ENCODE measurements at regions not wholly inside any gene's neighbourhood (a gene's known extent, or its start where the extent isn't known, plus 50 kb on each side); places are given as distances from the start of the nearest gene placed in this dataset.

GRCh38 chr20:3349786-3350185, 57.7 kb downstream of the DNAAF9 start (continued):
- TF ChIP-seq CEBPZ (IDR thresholded peaks at IDR 0.05; ENCODE audit: low read depth, low read length) (no peak), JUNB (IDR thresholded peaks at IDR 0.05) (no peak), DPF2 (IDR thresholded peaks at IDR 0.05) (no peak), MTA2 (IDR thresholded peaks at IDR 0.05; ENCODE audit: low read depth) (no peak)

- H3K27ac ChIP-seq (ENCODE audit: control insufficient read depth, insufficient read depth), result no peak overlapping the region
- in situ Hi-C loops (cut with MboI), result no loop called here
- H2AFZ ChIP-seq (ENCODE audit: control insufficient read depth, low read depth, low read length), result no peak overlapping the region
- 50% methylated on average over 3 of the region's 3 CpGs for WGBS (ENCODE audit: insufficient coverage, insufficient replicate concordance, low lambda C conversion rate, missing lambda C conversion rate)
- ChIA-PET CTCF (interaction anchor here (0.6 kb wide), 1 partner anchor 290 kb away, joined by 3 read pairs; no protein-coding TSS in a partner anchor), RAD21 (ENCODE audit: unreplicated experiment) (no interaction called here), POLR2A (no interaction called here), SMC1A (ENCODE audit: uncharacterized antibody, unreplicated experiment) (no interaction called here)
- no peak overlapping the region for H3K9ac ChIP-seq (ENCODE audit: control insufficient read depth, insufficient read depth, low read length)
- no peak for FAIRE-seq
- peaks cover 0 to 1% of the 10 kb centered on the region in 2 experiments; a peak in 2 of 4 replicates for H3K27me3 ChIP-seq (replicated peaks in 1 of 2; ENCODE audit: control insufficient read depth in 2 of 2, insufficient read depth in 2 of 2, low read length in 1 of 2)
- H3K4me1 ChIP-seq (ENCODE audit: control insufficient read depth, insufficient read depth, low read length), result no peaks in the 10 kb centered on the region
- H3K9me3 ChIP-seq (replicated peaks; ENCODE audit: control insufficient read depth, insufficient read depth, low read length), result no peaks in the 10 kb centered on the region
- no peak overlapping the region for H3K4me2 ChIP-seq (ENCODE audit: control insufficient read depth, insufficient read depth)
- no peak overlapping the region for H3K4me3 ChIP-seq
- ATAC-seq, result no peak
- BruUV-seq (replicated peaks), result no TSS peak
- no peaks in the 10 kb centered on the region for H3K79me2 ChIP-seq (ENCODE audit: control insufficient read depth, insufficient read depth, low read length)
- DNase-seq (ENCODE audit: low read depth, low spot score), result no peak
- no peaks in the 10 kb centered on the region for H3K36me3 ChIP-seq (ENCODE audit: control insufficient read depth in 2 of 2, insufficient read depth in 2 of 2, low read length in 1 of 2)
- H4K20me1 ChIP-seq (ENCODE audit: control insufficient read depth, insufficient read depth), result no peaks in the 10 kb centered on the region
- intact Hi-C loops (cut with micrococcal nuclease; ENCODE audit: unreplicated experiment), result no loop called here
- no peak for TF ChIP-seq SREBF2 (IDR thresholded peaks at IDR 0.05; ENCODE audit: low read length)
- no peak for TF ChIP-seq MYB (IDR thresholded peaks at IDR 0.05; ENCODE audit: borderline replicate concordance, low read depth, low read length)
- TF ChIP-seq SUZ12 (IDR thresholded peaks at IDR 0.05; ENCODE audit: unreplicated experiment), result no peak
- TF ChIP-seq ZNF274 (IDR thresholded peaks at IDR 0.05; ENCODE audit: insufficient read depth, insufficient read length), result no peak
- no peak for TF ChIP-seq ETV6 (conservative IDR thresholded peaks at IDR 0.05 in 1 of 2, IDR thresholded peaks at IDR 0.05 in 1 of 2; ENCODE audit: borderline replicate concordance in 1 of 2, low read depth in 1 of 2)
- TF ChIP-seq MTA3 (IDR thresholded peaks at IDR 0.05; ENCODE audit: borderline replicate concordance, low read length), result no peak
- no peak for TF ChIP-seq WRNIP1 (IDR thresholded peaks at IDR 0.05; ENCODE audit: borderline replicate concordance, low read depth, low read length)
- no peak for TF ChIP-seq NR2F1 (conservative IDR thresholded peaks at IDR 0.05)
- TF ChIP-seq CHD2 (IDR thresholded peaks at IDR 0.05; ENCODE audit: borderline replicate concordance, low read depth, low read length), result no peak
- TF ChIP-seq JUNB (IDR thresholded peaks at IDR 0.05), result no peak
- TF ChIP-seq SREBF1 (IDR thresholded peaks at IDR 0.05; ENCODE audit: low read length), result no peak
- TF ChIP-seq SMARCA5 (IDR thresholded peaks at IDR 0.05), result no peak
- TF ChIP-seq RCOR1 (conservative IDR thresholded peaks at IDR 0.05; ENCODE audit: low read depth, low read length), result no peak
- TF ChIP-seq ZNF207 (IDR thresholded peaks at IDR 0.05; ENCODE audit: borderline replicate concordance), result no peak
- TF ChIP-seq POLR2AphosphoS2 (IDR thresholded peaks at IDR 0.05; ENCODE audit: low read depth, low read length), result no peak
- no peak for TF ChIP-seq ZNF592 (IDR thresholded peaks at IDR 0.05)
These were observed 64.7 kb downstream of the DNAAF9 start for GRCh38 chr20:3342766-3343165.
